HepG2 (cell line): ENCODE measurements at regions not wholly inside any gene's neighbourhood (a gene's known extent, or its start where the extent isn't known, plus 50 kb on each side); places are given as distances from the start of the nearest gene placed in this dataset.

Source experiments
- ATAC-seq: fragments of 200-7000 bp; cut with Tn5 transposase; 3 replicates; pipeline ENCODE4 v1.9.1; 2020; ENCODE audit warnings: mild to moderate bottlenecking, moderate library complexity
- BruUV-seq: library from RNA; stranded (reverse); fragments of 400-500 nt; replicated peaks from 2 replicates; lab custom pipeline; 2021; lab: Mats Ljungman, UMichigan
- CTCF ChIA-PET: fragments of 300-600 bp; formaldehyde crosslinking; extraction: SDS; loops from one replicate; lab custom pipeline; 2021; ENCODE audit warnings: low total read pairs, inconsistent platforms, low intra/inter-chr PET ratio; lab: Yijun Ruan, JAX
- POLR2A ChIA-PET: fragments of 350-600 bp; sonication (Branson Sonifier 250); formaldehyde crosslinking; loops from one replicate; lab custom pipeline; 2020; ENCODE audit warnings: antibody characterized with exemption, inconsistent platforms; lab: Yijun Ruan, JAX
- DNase-seq: peaks from one replicate; pipeline ENCODE4 v3.0.0-alpha.2; 2015; ENCODE audit warnings: low spot score
- FAIRE-seq: peaks from 3 replicates; lab custom pipeline; 2011; peaks lifted over from hg19 to GRCh38; lab: Jason Lieb, UNC
- H2AFZ ChIP-seq: one replicate; pipeline ENCODE4 v1.6.1; 2011; ENCODE audit warnings: low read length, inconsistent platforms
- H3K27ac ChIP-seq: fragments of 300-600 bp; 3 replicates; pipeline ENCODE4 v1.8.0; 2011; ENCODE audit warnings: mixed run types, mild to moderate bottlenecking, mixed read lengths, low read length, inconsistent platforms; ENCODE audit not compliant: insufficient read depth; ENCODE audit errors: extremely low read length
- H3K27me3 ChIP-seq, 2 experiments: fragments of 200-600 bp in 1 of 2; 2 replicates in 1 of 2; 3 replicates in 1 of 2; pipeline versions ENCODE4 v1.6.0 to v1.8.0; 2011; ENCODE audit warnings: low read length in 2 of 2, mild to moderate bottlenecking in 2 of 2, moderate library complexity in 2 of 2, inconsistent platforms in 1 of 2; ENCODE audit not compliant: insufficient read depth in 2 of 2, control insufficient read depth in 1 of 2
- H3K36me3 ChIP-seq, 2 experiments: fragments of 200-600 bp in 1 of 2; replicated peaks in 1 of 2; 2 replicates in 1 of 2; 3 replicates in 1 of 2; pipeline versions ENCODE4 v1.5.1 to v1.8.0; 2011; ENCODE audit warnings: low read length in 2 of 2, inconsistent platforms in 1 of 2; ENCODE audit not compliant: insufficient read depth in 2 of 2, control insufficient read depth in 1 of 2
- H3K4me1 ChIP-seq: 2 replicates; pipeline ENCODE4 v1.5.1; 2012; ENCODE audit warnings: low read length, inconsistent platforms; ENCODE audit not compliant: insufficient read depth
- H3K4me2 ChIP-seq: 2 replicates; pipeline ENCODE4 v1.6.0; 2011; ENCODE audit warnings: low read depth, low read length, inconsistent platforms
- H3K4me3 ChIP-seq, 3 experiments: fragments of 200-600 bp in 1 of 3; sonication (generic), shearing (Covaris generic) in 1 of 3; replicated peaks in 1 of 3; 2 replicates each; pipeline ENCODE4 v1.5.1; 2011 to 2016; ENCODE audit warnings: low read length in 3 of 3, inconsistent platforms in 2 of 3, low read depth in 2 of 3, mild to moderate bottlenecking in 2 of 3, control low read depth in 1 of 3, mixed read lengths in 1 of 3; ENCODE audit not compliant: insufficient read depth in 1 of 3
- H3K79me2 ChIP-seq: one replicate; pipeline ENCODE4 v1.6.1; 2011; ENCODE audit warnings: low read length, inconsistent platforms; ENCODE audit not compliant: insufficient read depth
- H3K9ac ChIP-seq: 2 replicates; pipeline ENCODE4 v1.6.0; 2011; ENCODE audit warnings: mild to moderate bottlenecking, low read depth, low read length, inconsistent platforms; ENCODE audit not compliant: insufficient read depth
- H3K9me3 ChIP-seq: 2 replicates; pipeline ENCODE4 v1.5.1; 2012; ENCODE audit warnings: mild to moderate bottlenecking, low read length
- H4K20me1 ChIP-seq: 2 replicates; pipeline ENCODE4 v1.6.0; 2011; ENCODE audit warnings: inconsistent platforms, mild to moderate bottlenecking, low read length, moderate library complexity; ENCODE audit not compliant: insufficient read depth
- ATAD3A ChIP-seq: sonication (generic); formaldehyde crosslinking; IDR thresholded peaks from 2 replicates; pipeline ENCODE4 v1.4.0; 2020; ENCODE audit warnings: missing genetic modification reagents
- BCL6 ChIP-seq: IDR thresholded peaks from 2 replicates; pipeline ENCODE4 v1.6.1; 2016; ENCODE audit warnings: missing genetic modification reagents, missing compliant biosample characterization
- DR1 ChIP-seq: sonication (generic); formaldehyde crosslinking; IDR thresholded peaks from 2 replicates; pipeline ENCODE4 v1.8.0; 2021; ENCODE audit warnings: mild to moderate bottlenecking, missing genetic modification reagents, inconsistent platforms
- ELF1 ChIP-seq: sonication (generic); formaldehyde crosslinking; IDR thresholded peaks from 2 replicates; pipeline ENCODE4 v1.4.0; 2020; ENCODE audit warnings: missing genetic modification reagents
- MBNL3 ChIP-seq: fragments of 250-450 bp; sonication (Bioruptor Pico); conservative IDR thresholded peaks from 2 replicates; pipeline ENCODE4 v1.8.0; 2022; ENCODE audit warnings: mild to moderate bottlenecking, inconsistent platforms
- RFX5 ChIP-seq: IDR thresholded peaks from 2 replicates; pipeline ENCODE4 v1.6.1; 2011; ENCODE audit warnings: low read depth, low read length, improper control_type of control experiment
- THYN1 ChIP-seq: sonication (generic); formaldehyde crosslinking; IDR thresholded peaks from 2 replicates; pipeline ENCODE4 v1.8.1; 2023; ENCODE audit warnings: low read depth, mild to moderate bottlenecking, moderate library complexity, missing genetic modification reagents, borderline replicate concordance
- ZNF207 ChIP-seq: fragments of 450-650 bp; IDR thresholded peaks from 2 replicates; pipeline ENCODE4 v1.6.1; 2016; ENCODE audit warnings: antibody characterized with exemption, borderline replicate concordance
- whole genome bisulfite sequencing: methylation state at CpG from one replicate; pipeline ENCODE4 v1.1.6; 2017; ENCODE audit warnings: low lambda C conversion rate; 5-methylcytosine and 5-hydroxymethylcytosine counted together
- in situ Hi-C: cut with HindIII; loops from 2 replicates; pipeline ENCODE4 v1.10.0; 2017; ENCODE audit warnings: low pct_unique_long_range_greater_than_20kb; ENCODE audit not compliant: extremely low pct_ligation_motif_present
- intact Hi-C: fragments of 100-400 bp; cut with micrococcal nuclease; formaldehyde crosslinking; loops from one replicate; pipeline ENCODE4 v1.10.0; 2022; ENCODE audit not compliant: unreplicated experiment
- TF ChIP-seq, protein P1 (sequence below): sonication (generic); formaldehyde crosslinking; IDR thresholded peaks from 2 replicates; pipeline ENCODE4 v1.4.0; 2020; ENCODE audit warnings: missing genetic modification reagents
- TF ChIP-seq, protein P2 (sequence below): sonication (generic); formaldehyde crosslinking; IDR thresholded peaks from 2 replicates; pipeline ENCODE4 v1.5.0; 2020; ENCODE audit warnings: missing genetic modification reagents
- TF ChIP-seq, protein P3 (sequence below): sonication (generic); formaldehyde crosslinking; IDR thresholded peaks from 2 replicates; pipeline ENCODE4 v1.8.1; 2022; ENCODE audit warnings: low read depth, mild to moderate bottlenecking, missing genetic modification reagents

DNA sequence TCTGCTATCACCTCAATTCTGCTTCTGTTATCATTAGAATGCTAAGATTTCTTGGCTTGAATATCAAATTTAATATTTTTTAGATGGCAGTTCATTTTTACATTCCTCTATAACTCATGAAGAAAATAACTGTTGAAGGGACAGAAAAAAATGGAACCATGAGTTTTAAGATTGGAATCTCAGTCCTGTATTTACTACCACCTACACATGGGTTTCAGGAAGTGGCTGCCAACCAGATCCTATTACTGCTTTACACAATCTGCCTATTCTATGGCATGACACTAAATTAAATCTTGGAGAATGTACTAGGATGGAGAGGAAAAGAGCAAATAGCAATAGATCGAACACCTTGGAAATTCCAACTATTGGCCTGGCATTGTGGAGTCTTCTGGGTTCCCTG is 140.8 kb downstream of the DUSP6 start:
- Histone ChIP-seq H3K9me3 (no peaks in the 10 kb centered on the region), H3K36me3 (no peaks in the 10 kb centered on the region), H3K9ac (no peak overlapping the region), H3K79me2 (no peaks in the 10 kb centered on the region), H3K4me3 (no peak overlapping the region), H3K27ac (no peak overlapping the region), H3K27me3 (no peaks in the 10 kb centered on the region), H3K4me1 (peaks cover 24% of the 10 kb centered on the region), H3K4me2 (no peak overlapping the region), H4K20me1 (no peaks in the 10 kb centered on the region), H2AFZ (no peak overlapping the region)
- CTCF ChIA-PET, result no interaction called here
- no peak for FAIRE-seq
- POLR2A ChIA-PET, result no interaction called here
- BruUV-seq, result no TSS peak
- intact Hi-C loops (no loop called here), in situ Hi-C loops (no loop called here)
- no peak for ATAC-seq
- WGBS, result 38% methylated on average over 1 of the region's 1 CpG
- no peak for DNase-seq
- TF ChIP-seq ZNF207, result no peak
- TF ChIP-seq DR1 (CRISPR knock-in tag), result no peak
- TF ChIP-seq, protein P1, sequence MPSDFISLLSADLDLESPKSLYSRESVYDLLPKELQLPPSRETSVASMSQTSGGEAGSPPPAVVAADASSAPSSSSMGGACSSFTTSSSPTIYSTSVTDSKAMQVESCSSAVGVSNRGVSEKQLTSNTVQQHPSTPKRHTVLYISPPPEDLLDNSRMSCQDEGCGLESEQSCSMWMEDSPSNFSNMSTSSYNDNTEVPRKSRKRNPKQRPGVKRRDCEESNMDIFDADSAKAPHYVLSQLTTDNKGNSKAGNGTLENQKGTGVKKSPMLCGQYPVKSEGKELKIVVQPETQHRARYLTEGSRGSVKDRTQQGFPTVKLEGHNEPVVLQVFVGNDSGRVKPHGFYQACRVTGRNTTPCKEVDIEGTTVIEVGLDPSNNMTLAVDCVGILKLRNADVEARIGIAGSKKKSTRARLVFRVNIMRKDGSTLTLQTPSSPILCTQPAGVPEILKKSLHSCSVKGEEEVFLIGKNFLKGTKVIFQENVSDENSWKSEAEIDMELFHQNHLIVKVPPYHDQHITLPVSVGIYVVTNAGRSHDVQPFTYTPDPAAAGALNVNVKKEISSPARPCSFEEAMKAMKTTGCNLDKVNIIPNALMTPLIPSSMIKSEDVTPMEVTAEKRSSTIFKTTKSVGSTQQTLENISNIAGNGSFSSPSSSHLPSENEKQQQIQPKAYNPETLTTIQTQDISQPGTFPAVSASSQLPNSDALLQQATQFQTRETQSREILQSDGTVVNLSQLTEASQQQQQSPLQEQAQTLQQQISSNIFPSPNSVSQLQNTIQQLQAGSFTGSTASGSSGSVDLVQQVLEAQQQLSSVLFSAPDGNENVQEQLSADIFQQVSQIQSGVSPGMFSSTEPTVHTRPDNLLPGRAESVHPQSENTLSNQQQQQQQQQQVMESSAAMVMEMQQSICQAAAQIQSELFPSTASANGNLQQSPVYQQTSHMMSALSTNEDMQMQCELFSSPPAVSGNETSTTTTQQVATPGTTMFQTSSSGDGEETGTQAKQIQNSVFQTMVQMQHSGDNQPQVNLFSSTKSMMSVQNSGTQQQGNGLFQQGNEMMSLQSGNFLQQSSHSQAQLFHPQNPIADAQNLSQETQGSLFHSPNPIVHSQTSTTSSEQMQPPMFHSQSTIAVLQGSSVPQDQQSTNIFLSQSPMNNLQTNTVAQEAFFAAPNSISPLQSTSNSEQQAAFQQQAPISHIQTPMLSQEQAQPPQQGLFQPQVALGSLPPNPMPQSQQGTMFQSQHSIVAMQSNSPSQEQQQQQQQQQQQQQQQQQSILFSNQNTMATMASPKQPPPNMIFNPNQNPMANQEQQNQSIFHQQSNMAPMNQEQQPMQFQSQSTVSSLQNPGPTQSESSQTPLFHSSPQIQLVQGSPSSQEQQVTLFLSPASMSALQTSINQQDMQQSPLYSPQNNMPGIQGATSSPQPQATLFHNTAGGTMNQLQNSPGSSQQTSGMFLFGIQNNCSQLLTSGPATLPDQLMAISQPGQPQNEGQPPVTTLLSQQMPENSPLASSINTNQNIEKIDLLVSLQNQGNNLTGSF, result no peak
- no peak for TF ChIP-seq BCL6 (CRISPR knock-in tag)
- TF ChIP-seq ELF1 (CRISPR knock-in tag), result no peak
- TF ChIP-seq, protein P2, sequence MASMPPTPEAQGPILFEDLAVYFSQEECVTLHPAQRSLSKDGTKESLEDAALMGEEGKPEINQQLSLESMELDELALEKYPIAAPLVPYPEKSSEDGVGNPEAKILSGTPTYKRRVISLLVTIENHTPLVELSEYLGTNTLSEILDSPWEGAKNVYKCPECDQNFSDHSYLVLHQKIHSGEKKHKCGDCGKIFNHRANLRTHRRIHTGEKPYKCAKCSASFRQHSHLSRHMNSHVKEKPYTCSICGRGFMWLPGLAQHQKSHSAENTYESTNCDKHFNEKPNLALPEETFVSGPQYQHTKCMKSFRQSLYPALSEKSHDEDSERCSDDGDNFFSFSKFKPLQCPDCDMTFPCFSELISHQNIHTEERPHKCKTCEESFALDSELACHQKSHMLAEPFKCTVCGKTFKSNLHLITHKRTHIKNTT, result no peak
- TF ChIP-seq RFX5, result no peak
- no peak for TF ChIP-seq MBNL3 (CRISPR knock-in tag)
- no peak for TF ChIP-seq ATAD3A (CRISPR knock-in tag)
- TF ChIP-seq, protein P3, sequence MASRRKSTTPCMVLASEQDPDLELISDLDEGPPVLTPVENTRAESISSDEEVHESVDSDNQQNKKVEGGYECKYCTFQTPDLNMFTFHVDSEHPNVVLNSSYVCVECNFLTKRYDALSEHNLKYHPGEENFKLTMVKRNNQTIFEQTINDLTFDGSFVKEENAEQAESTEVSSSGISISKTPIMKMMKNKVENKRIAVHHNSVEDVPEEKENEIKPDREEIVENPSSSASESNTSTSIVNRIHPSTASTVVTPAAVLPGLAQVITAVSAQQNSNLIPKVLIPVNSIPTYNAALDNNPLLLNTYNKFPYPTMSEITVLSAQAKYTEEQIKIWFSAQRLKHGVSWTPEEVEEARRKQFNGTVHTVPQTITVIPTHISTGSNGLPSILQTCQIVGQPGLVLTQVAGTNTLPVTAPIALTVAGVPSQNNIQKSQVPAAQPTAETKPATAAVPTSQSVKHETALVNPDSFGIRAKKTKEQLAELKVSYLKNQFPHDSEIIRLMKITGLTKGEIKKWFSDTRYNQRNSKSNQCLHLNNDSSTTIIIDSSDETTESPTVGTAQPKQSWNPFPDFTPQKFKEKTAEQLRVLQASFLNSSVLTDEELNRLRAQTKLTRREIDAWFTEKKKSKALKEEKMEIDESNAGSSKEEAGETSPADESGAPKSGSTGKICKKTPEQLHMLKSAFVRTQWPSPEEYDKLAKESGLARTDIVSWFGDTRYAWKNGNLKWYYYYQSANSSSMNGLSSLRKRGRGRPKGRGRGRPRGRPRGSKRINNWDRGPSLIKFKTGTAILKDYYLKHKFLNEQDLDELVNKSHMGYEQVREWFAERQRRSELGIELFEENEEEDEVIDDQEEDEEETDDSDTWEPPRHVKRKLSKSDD, result no peak
- TF ChIP-seq THYN1 (CRISPR knock-in tag), result no peak
